Adipocyte (in vitro differentiated cells): ENCODE measurements at regions not wholly inside any gene's neighbourhood (a gene's known extent, or its start where the extent isn't known, plus 50 kb on each side); places are given as distances from the start of the nearest gene placed in this dataset.

ENCODE experiments used
- DNase-seq: peaks from one replicate; pipeline ENCODE4 v3.0.0-alpha.2; 2015; ENCODE audit warnings: low read depth
- H3K27me3 ChIP-seq: replicated peaks from 2 replicates; pipeline ENCODE4 v1.7.0; 2013; ENCODE audit warnings: mild to moderate bottlenecking, low read length, moderate library complexity; ENCODE audit not compliant: control insufficient read depth, insufficient read depth
- H3K36me3 ChIP-seq: 2 replicates; pipeline ENCODE4 v1.7.0; 2013; ENCODE audit warnings: low read length, mild to moderate bottlenecking, moderate library complexity; ENCODE audit not compliant: control insufficient read depth, insufficient read depth, severe bottlenecking
- H3K4me1 ChIP-seq: 2 replicates; pipeline ENCODE4 v1.7.0; 2013; ENCODE audit warnings: mild to moderate bottlenecking, low read length, moderate library complexity; ENCODE audit not compliant: control insufficient read depth, insufficient read depth
- H3K4me3 ChIP-seq: 2 replicates; pipeline ENCODE4 v1.7.0; 2013; ENCODE audit warnings: mild to moderate bottlenecking, low read length, moderate library complexity
- H3K9ac ChIP-seq: 2 replicates; pipeline ENCODE4 v1.7.0; 2013; ENCODE audit warnings: mild to moderate bottlenecking, low read length, moderate library complexity
- H3K9me3 ChIP-seq: 2 replicates; pipeline ENCODE4 v1.7.0; 2013; ENCODE audit warnings: mild to moderate bottlenecking, low read length, moderate library complexity; ENCODE audit not compliant: control insufficient read depth

- Histone ChIP-seq H3K4me3 (no peak overlapping the region), H3K4me1 (peaks cover 3% of the 10 kb centered on the region), H3K9ac (no peak overlapping the region), H3K9me3 (no peaks in the 10 kb centered on the region), H3K36me3 (no peaks in the 10 kb centered on the region), H3K27me3 (no peaks in the 10 kb centered on the region)
- no peak for DNase-seq
Observed at GRCh38 chr11:128235426-128235825, 351.9 kb downstream of the ETS1 start.

- DNase-seq, result no peak
- H3K4me1 ChIP-seq, result peaks cover 5% of the 10 kb centered on the region
- no peak overlapping the region for H3K4me3 ChIP-seq
- H3K9ac ChIP-seq, result no peak overlapping the region
- no peaks in the 10 kb centered on the region for H3K27me3 ChIP-seq
- H3K9me3 ChIP-seq, result no peaks in the 10 kb centered on the region
- no peaks in the 10 kb centered on the region for H3K36me3 ChIP-seq
Observed at GRCh38 chr11:128234143-128234542, 353.2 kb downstream of the ETS1 start.

GRCh38 chr11:128232588-128232987 lies 354.8 kb downstream of the ETS1 start:
- H3K4me1 ChIP-seq, result peaks cover 5% of the 10 kb centered on the region
- no peak for DNase-seq
- H3K9ac ChIP-seq, result no peak overlapping the region
- H3K36me3 ChIP-seq, result no peaks in the 10 kb centered on the region
- no peaks in the 10 kb centered on the region for H3K9me3 ChIP-seq
- no peaks in the 10 kb centered on the region for H3K27me3 ChIP-seq
- no peak overlapping the region for H3K4me3 ChIP-seq

GRCh38 chr11:128231845-128232410 lies 355.4 kb downstream of the ETS1 start:
- DNase-seq, result no peak
- Histone ChIP-seq H3K27me3 (no peaks in the 10 kb centered on the region), H3K9ac (no peak overlapping the region), H3K9me3 (no peaks in the 10 kb centered on the region), H3K4me1 (peaks cover 5% of the 10 kb centered on the region), H3K36me3 (no peaks in the 10 kb centered on the region), H3K4me3 (no peak overlapping the region)

- no peaks in the 10 kb centered on the region for H3K27me3 ChIP-seq
- peaks cover 5% of the 10 kb centered on the region for H3K4me1 ChIP-seq
- no peaks in the 10 kb centered on the region for H3K9me3 ChIP-seq
- no peak overlapping the region for H3K9ac ChIP-seq
- no peaks in the 10 kb centered on the region for H3K36me3 ChIP-seq
- DNase-seq, result no peak
- H3K4me3 ChIP-seq, result no peak overlapping the region
Observed at GRCh38 chr11:128227466-128227865, 359.9 kb downstream of the ETS1 start.

GRCh38 chr11:128226106-128226716 lies 361.1 kb downstream of the ETS1 start:
- DNase-seq, result peak; percentile 7
- H3K4me3 ChIP-seq, result no peak overlapping the region
- H3K36me3 ChIP-seq, result no peaks in the 10 kb centered on the region
- H3K27me3 ChIP-seq, result no peaks in the 10 kb centered on the region
- peaks cover 5% of the 10 kb centered on the region for H3K4me1 ChIP-seq
- H3K9ac ChIP-seq, result no peak overlapping the region
- H3K9me3 ChIP-seq, result no peaks in the 10 kb centered on the region

- peaks cover 14% of the 10 kb centered on the region for H3K4me1 ChIP-seq
- no peak overlapping the region for H3K4me3 ChIP-seq
- no peaks in the 10 kb centered on the region for H3K9me3 ChIP-seq
- H3K27me3 ChIP-seq, result no peaks in the 10 kb centered on the region
- DNase-seq, result no peak
- no peak overlapping the region for H3K9ac ChIP-seq
- H3K36me3 ChIP-seq, result no peaks in the 10 kb centered on the region
Observed at GRCh38 chr11:128222245-128222884, 365.0 kb downstream of the ETS1 start.

GRCh38 chr11:128219731-128220120 lies 367.6 kb downstream of the ETS1 start:
- Histone ChIP-seq H3K4me3 (peak overlapping the region; percentile 66), H3K9me3 (no peaks in the 10 kb centered on the region), H3K4me1 (peaks cover 14% of the 10 kb centered on the region), H3K9ac (peak overlapping the region; percentile 77), H3K36me3 (no peaks in the 10 kb centered on the region), H3K27me3 (no peaks in the 10 kb centered on the region)
- DNase-seq, result no peak

- H3K27me3 ChIP-seq, result no peaks in the 10 kb centered on the region
- H3K36me3 ChIP-seq, result no peaks in the 10 kb centered on the region
- H3K9me3 ChIP-seq, result no peaks in the 10 kb centered on the region
- H3K9ac ChIP-seq, result no peak overlapping the region
- H3K4me3 ChIP-seq, result no peak overlapping the region
- DNase-seq, result no peak
- H3K4me1 ChIP-seq, result peaks cover 26% of the 10 kb centered on the region
Observed at GRCh38 chr11:128216198-128216597, 371.2 kb downstream of the ETS1 start.

- Histone ChIP-seq H3K36me3 (no peaks in the 10 kb centered on the region), H3K4me1 (peaks cover 34% of the 10 kb centered on the region), H3K9me3 (no peaks in the 10 kb centered on the region), H3K4me3 (no peak overlapping the region), H3K9ac (no peak overlapping the region), H3K27me3 (no peaks in the 10 kb centered on the region)
- no peak for DNase-seq
Observed at GRCh38 chr11:128215238-128215882, 372.0 kb downstream of the ETS1 start.

- no peak for DNase-seq
- Histone ChIP-seq H3K9ac (no peak overlapping the region), H3K4me3 (no peak overlapping the region), H3K36me3 (no peaks in the 10 kb centered on the region), H3K9me3 (no peaks in the 10 kb centered on the region), H3K4me1 (peaks cover 38% of the 10 kb centered on the region), H3K27me3 (no peaks in the 10 kb centered on the region)
Observed at GRCh38 chr11:128214263-128214662, 373.1 kb downstream of the ETS1 start.
